GM18861 (cell line): ENCODE measurements at regions not wholly inside any gene's neighbourhood (a gene's known extent, or its start where the extent isn't known, plus 50 kb on each side); places are given as distances from the start of the nearest gene placed in this dataset.
"Not testable (repeated sequence)": the region's sequence is repeated elsewhere in the genome, so short reads cannot be mapped to it uniquely, and the experiment has no call there.

Experiments used
- ATAC-seq: cut with Tn5 transposase; IDR thresholded peaks from one replicate; pipeline ENCODE4 v1.9.1; 2021; ENCODE audit not compliant: unreplicated experiment

DNA sequence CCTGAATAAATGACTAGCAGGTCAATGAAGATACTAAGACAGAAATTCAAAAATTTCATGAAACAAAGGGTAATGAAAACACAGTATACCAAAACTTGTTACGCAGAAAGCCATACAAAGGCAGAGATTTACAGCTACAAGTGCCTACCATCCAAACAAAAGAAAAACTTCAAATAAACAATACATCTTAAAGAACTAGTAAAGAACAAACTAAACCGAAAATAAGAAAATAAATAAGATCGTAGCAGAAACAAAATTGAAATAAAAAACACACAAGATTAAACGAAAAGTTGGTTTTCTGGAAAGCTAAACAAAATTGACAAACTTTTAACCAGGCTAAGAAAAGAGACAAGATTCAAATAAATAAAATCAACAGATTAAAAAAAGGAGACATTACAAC is 51.5 kb downstream of the VPREB1 start:
- ATAC-seq: not testable (repeated sequence)

- not testable (repeated sequence) for ATAC-seq
These were observed 52.7 kb downstream of the VPREB1 start for GRCh38 chr22:22297159-22297793.

DNA sequence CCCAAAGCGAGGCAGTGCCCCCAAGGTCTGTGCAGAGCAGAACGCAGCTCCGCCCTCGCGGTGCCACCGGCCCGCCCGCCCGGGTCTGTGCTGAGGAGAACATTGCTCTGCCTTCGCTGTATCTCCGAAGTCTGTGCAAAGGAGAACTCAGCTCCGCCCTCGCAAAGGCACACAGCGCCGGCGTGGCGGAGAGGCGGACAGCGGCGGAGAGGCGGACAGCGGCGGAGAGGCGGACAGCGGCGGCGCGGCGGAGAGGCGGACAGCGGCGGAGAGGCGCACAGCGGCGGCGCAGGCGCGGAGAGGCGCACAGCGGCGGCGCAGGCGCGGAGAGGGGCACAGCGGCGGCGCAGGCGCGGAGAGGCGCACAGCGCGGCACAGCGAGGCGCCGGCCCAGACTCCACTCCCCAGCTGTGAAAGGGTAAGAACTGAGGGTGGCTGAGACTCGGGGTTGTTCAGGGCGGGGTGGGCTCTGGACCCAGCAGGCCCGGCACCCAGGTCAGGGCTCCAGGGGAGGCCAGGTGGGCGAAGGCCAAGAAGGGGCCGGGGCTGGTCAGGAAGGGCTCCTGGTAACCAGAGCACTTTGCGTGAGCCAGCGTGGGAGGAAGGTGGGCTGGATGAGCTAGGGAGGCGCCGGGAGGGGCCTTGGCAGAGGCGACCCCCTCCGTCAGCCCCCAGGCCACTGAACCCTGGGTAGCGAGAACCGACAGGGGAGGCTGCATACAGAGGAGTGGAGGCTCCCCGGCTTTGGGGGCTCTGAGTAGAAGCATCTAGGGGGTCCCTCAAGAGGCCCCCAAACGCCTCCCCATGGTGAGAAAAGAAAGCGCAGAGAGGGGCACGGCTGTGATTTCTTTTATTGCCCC is 53.4 kb downstream of the VPREB1 start:
- ATAC-seq: peak; percentile 62

- ATAC-seq: not testable (repeated sequence)
These were observed 54.0 kb downstream of the VPREB1 start for GRCh38 chr22:22298654-22299009.

GRCh38 chr22:22300511-22300910 is 55.9 kb downstream of the VPREB1 start:
- ATAC-seq: not testable (repeated sequence)

GRCh38 chr22:22300946-22301345 is 56.4 kb downstream of the VPREB1 start:
- ATAC-seq: not testable (repeated sequence)

DNA sequence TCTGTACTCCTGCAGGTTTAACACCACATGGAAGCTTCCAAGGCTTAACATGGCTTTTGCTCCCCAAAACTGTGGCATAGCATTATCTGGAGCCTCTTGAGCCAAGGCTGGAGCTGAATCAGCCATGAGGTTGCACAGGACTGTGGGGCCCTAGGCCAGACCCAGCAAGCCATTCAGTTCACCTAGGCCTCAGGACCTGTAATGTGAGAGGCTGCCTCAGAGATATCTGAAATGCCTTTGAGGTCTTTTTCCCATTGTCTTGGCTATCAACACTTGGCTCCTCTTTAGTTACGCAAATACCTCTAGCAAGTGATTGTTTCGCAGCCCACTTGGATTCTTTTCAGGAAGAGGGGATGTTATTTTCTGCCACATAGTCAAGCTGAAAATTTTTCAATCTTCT is 72.0 kb downstream of the VPREB1 start:
- no peak for ATAC-seq

GRCh38 chr22:22318723-22319465 is 74.3 kb downstream of the VPREB1 start:
- ATAC-seq: no peak

GRCh38 chr22:22321743-22322611 is 77.4 kb downstream of the VPREB1 start:
- peak; percentile 84 for ATAC-seq

- no peak for ATAC-seq
These were observed 78.2 kb downstream of the VPREB1 start for GRCh38 chr22:22322792-22323191.

- ATAC-seq: no peak
These were observed 83.1 kb downstream of the VPREB1 start for GRCh38 chr22:22327723-22328122.

GRCh38 chr22:22329792-22330191 is 85.2 kb downstream of the VPREB1 start:
- ATAC-seq: no peak

GRCh38 chr22:22335640-22336039 is 91.1 kb downstream of the VPREB1 start:
- ATAC-seq: not testable (repeated sequence)

- not testable (repeated sequence) for ATAC-seq
These were observed 91.7 kb downstream of the VPREB1 start for GRCh38 chr22:22336333-22336732.

- not testable (repeated sequence) for ATAC-seq
These were observed 94.2 kb downstream of the VPREB1 start for GRCh38 chr22:22338778-22339177.

- no peak for ATAC-seq
These were observed 97.2 kb downstream of the VPREB1 start for GRCh38 chr22:22341736-22342135.

GRCh38 chr22:22342697-22343580 is 98.4 kb downstream of the VPREB1 start:
- ATAC-seq: no peak

GRCh38 chr22:22343581-22344296 is 99.2 kb downstream of the VPREB1 start:
- no peak for ATAC-seq

DNA sequence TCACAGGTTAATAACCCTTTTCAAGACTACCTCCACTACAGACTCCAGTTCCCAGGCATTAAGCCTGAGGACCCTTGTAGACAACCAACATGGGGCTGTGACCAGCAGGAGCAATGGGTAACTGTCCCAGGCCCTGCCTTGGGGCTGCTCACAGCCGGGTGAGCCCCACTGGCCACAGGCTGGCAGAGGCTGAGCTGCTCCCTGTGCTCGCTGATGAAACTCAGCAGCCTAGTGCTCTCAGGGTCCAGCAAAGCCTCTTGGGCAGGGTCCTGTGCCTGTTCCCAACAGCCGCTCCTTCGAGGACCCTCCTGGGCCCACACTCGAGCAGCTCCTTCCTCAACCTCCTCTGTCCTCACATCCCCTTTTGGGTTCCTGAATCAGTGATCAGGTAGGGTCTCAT is 99.8 kb downstream of the VPREB1 start:
- ATAC-seq: no peak
